ENCODE measurements at regions not wholly inside any gene's neighbourhood (a gene's known extent, or its start where the extent isn't known, plus 50 kb on each side); places are given as distances from the start of the nearest gene placed in this dataset.

- Histone ChIP-seq H3K4me3 (ENCODE audit: low read depth in 1 of 3, low read length in 3 of 3) (no peak overlapping the region), H3K36me3 (ENCODE audit: control insufficient read depth in 3 of 3, insufficient read depth in 2 of 3, low read depth in 1 of 3, low read length in 3 of 3) (no peaks in the 10 kb centered on the region), H3K27me3 (ENCODE audit: control insufficient read depth in 3 of 3, insufficient read depth in 3 of 3, low read length in 3 of 3) (peaks cover 0 to 2% (median 0%) of the 10 kb centered on the region in 3 donors), H3K9me3 (ENCODE audit: control insufficient read depth in 2 of 2, insufficient read depth in 1 of 2, low read depth in 1 of 2, low read length in 1 of 2) (peaks cover 0 to under 1% of the 10 kb centered on the region in 2 donors), H3K27ac (ENCODE audit: low read depth in 1 of 3, low read length in 2 of 3) (no peak overlapping the region), H3K4me1 (ENCODE audit: control insufficient read depth in 3 of 3, insufficient read depth in 2 of 3, low read depth in 1 of 3, low read length in 2 of 3) (no peaks in the 10 kb centered on the region)
- DNase-seq (no peak), FAIRE-seq (no peak)
- 48 to 56% (median 49%) methylated on average over 3 of the region's 3 CpGs for WGBS, 3 donors
Measured at GRCh38 chr9:134509281-134509680, 132.3 kb upstream of the COL5A1 start.

DNA sequence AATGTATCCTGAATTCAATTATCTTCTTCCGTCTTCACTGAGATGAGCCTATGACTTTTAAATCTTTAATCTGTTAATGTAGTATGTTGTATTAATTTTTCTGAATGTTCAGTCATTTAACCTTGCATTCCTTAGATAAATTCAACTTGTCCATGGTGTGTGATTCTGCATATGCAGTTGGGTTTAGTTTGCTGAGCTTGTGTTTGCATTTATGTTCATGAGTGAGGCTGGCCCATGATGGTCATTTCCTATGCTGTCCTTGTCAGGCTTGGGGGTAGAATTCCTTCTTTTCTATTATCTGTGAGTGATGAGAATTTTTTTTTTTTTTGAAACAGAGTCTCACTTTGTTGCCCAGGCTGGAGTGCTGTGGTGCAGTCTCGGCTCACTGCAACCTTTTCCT lies 131.8 kb upstream of the COL5A1 start:
- FAIRE-seq (no peak), DNase-seq (no peak)
- Histone ChIP-seq H3K4me1 (ENCODE audit: control insufficient read depth in 3 of 3, insufficient read depth in 2 of 3, low read depth in 1 of 3, low read length in 2 of 3) (no peaks in the 10 kb centered on the region), H3K36me3 (ENCODE audit: control insufficient read depth in 3 of 3, insufficient read depth in 2 of 3, low read depth in 1 of 3, low read length in 3 of 3) (no peaks in the 10 kb centered on the region), H3K27me3 (ENCODE audit: control insufficient read depth in 3 of 3, insufficient read depth in 3 of 3, low read length in 3 of 3) (peaks cover 0 to 2% (median 0%) of the 10 kb centered on the region in 3 donors), H3K27ac (ENCODE audit: low read depth in 1 of 3, low read length in 2 of 3) (no peak overlapping the region), H3K4me3 (ENCODE audit: low read depth in 1 of 3, low read length in 3 of 3) (no peak overlapping the region), H3K9me3 (ENCODE audit: control insufficient read depth in 2 of 2, insufficient read depth in 1 of 2, low read depth in 1 of 2, low read length in 1 of 2) (peaks cover 0 to 5% of the 10 kb centered on the region in 2 donors)
- 87 to 96% (median 88%) methylated on average over 2 of the region's 2 CpGs for WGBS, 3 donors

DNA sequence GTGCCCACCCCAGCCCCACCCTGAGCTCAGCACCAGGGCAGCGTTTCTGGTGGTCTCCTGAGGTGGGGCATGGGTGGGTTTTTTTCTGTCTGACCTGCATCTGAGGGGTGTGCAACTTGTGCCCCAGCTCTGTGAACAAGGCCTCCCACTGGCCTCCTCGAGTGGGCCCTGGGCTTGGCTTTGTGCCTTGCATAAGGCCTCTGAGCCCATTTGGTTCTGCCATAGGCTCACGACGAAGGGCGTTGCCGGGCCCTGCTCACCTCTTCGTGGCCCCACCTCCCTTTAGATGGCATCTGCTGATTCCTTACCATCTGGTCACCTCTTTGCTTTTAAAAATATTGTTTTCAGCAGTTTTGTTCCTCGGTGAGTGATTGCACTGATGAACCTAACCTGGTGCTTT lies 127.1 kb upstream of the COL5A1 start:
- Histone ChIP-seq H3K9me3 (ENCODE audit: control insufficient read depth in 2 of 2, insufficient read depth in 1 of 2, low read depth in 1 of 2, low read length in 1 of 2) (peaks cover 0 to 5% of the 10 kb centered on the region in 2 donors), H3K4me1 (ENCODE audit: control insufficient read depth in 3 of 3, insufficient read depth in 2 of 3, low read depth in 1 of 3, low read length in 2 of 3) (no peaks in the 10 kb centered on the region), H3K27me3 (ENCODE audit: control insufficient read depth in 3 of 3, insufficient read depth in 3 of 3, low read length in 3 of 3) (no peaks in the 10 kb centered on the region), H3K27ac (ENCODE audit: low read depth in 1 of 3, low read length in 2 of 3) (no peak overlapping the region), H3K4me3 (ENCODE audit: low read depth in 1 of 3, low read length in 3 of 3) (no peak overlapping the region), H3K36me3 (ENCODE audit: control insufficient read depth in 3 of 3, insufficient read depth in 2 of 3, low read depth in 1 of 3, low read length in 3 of 3) (no peaks in the 10 kb centered on the region)
- WGBS, 3 donors, result 80 to 87% (median 87%) methylated on average over 8 of the region's 8 CpGs
- DNase-seq, result no peak
- FAIRE-seq, result no peak

DNA sequence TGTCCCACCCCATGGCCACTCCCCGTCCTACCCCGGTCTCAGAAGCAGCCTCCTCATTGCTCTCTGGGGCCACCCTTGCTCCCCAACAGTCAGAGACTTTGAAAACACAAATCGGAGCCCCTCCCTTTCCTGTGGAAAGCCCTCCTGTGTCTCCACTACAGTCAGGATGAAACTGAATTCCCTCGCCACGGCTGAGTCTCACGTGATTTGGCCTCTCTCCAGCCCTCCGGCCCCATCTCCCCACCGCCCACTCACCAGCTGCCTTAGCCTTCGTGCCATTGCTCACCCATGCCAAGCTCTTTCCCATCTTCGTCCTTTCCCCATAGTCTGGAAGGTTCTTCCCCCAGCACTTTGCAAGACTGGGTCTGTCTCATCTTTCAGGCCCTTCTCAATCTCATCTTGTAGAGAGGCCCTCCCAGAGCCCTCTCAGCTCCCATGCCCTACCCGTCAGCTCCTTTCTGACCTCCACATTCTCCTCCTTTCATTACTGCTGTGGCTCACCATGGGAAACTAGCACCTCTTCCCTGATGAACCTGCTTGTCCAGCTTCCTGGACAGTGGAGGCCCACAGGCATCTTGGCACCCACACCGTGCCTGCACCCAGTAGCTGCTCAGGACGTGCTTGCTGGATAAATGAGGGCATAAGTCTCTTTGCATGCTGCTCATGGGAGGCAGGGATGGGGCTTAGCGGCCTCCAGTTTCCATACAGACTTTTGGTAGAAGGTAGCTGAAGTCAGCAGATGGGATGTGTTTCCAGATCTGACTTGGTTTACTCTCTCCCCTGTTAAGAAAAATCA lies 126.4 kb upstream of the COL5A1 start:
- H3K27me3 ChIP-seq (ENCODE audit: control insufficient read depth in 3 of 3, insufficient read depth in 3 of 3, low read length in 3 of 3), result no peaks in the 10 kb centered on the region
- no peak for FAIRE-seq
- 61 to 71% (median 65%) methylated on average over 14 of the region's 14 CpGs for WGBS, 3 donors
- H3K36me3 ChIP-seq (ENCODE audit: control insufficient read depth in 3 of 3, insufficient read depth in 2 of 3, low read depth in 1 of 3, low read length in 3 of 3), result no peaks in the 10 kb centered on the region
- H3K9me3 ChIP-seq (ENCODE audit: control insufficient read depth in 2 of 2, insufficient read depth in 1 of 2, low read depth in 1 of 2, low read length in 1 of 2), result peaks cover 0 to 5% of the 10 kb centered on the region in 2 donors
- no peaks in the 10 kb centered on the region for H3K4me1 ChIP-seq (ENCODE audit: control insufficient read depth in 3 of 3, insufficient read depth in 2 of 3, low read depth in 1 of 3, low read length in 2 of 3)
- no peak overlapping the region for H3K4me3 ChIP-seq (ENCODE audit: low read depth in 1 of 3, low read length in 3 of 3)
- DNase-seq, result no peak
- H3K27ac ChIP-seq (ENCODE audit: low read depth in 1 of 3, low read length in 2 of 3), result no peak overlapping the region

GRCh38 chr9:134516464-134516863 lies 125.1 kb upstream of the COL5A1 start:
- H3K27me3 ChIP-seq (ENCODE audit: control insufficient read depth in 3 of 3, insufficient read depth in 3 of 3, low read length in 3 of 3), result no peaks in the 10 kb centered on the region
- FAIRE-seq, result no peak
- H3K4me1 ChIP-seq (ENCODE audit: control insufficient read depth in 3 of 3, insufficient read depth in 2 of 3, low read depth in 1 of 3, low read length in 2 of 3), result no peaks in the 10 kb centered on the region
- peaks cover 0 to 5% of the 10 kb centered on the region in 2 donors for H3K9me3 ChIP-seq (ENCODE audit: control insufficient read depth in 2 of 2, insufficient read depth in 1 of 2, low read depth in 1 of 2, low read length in 1 of 2)
- no peak overlapping the region for H3K27ac ChIP-seq (ENCODE audit: low read depth in 1 of 3, low read length in 2 of 3)
- H3K4me3 ChIP-seq (ENCODE audit: low read depth in 1 of 3, low read length in 3 of 3), result no peak overlapping the region
- no peak for DNase-seq
- H3K36me3 ChIP-seq (ENCODE audit: control insufficient read depth in 3 of 3, insufficient read depth in 2 of 3, low read depth in 1 of 3, low read length in 3 of 3), result no peaks in the 10 kb centered on the region
- WGBS, 3 donors, result 72 to 87% (median 78%) methylated on average over 5 of the region's 5 CpGs

DNA sequence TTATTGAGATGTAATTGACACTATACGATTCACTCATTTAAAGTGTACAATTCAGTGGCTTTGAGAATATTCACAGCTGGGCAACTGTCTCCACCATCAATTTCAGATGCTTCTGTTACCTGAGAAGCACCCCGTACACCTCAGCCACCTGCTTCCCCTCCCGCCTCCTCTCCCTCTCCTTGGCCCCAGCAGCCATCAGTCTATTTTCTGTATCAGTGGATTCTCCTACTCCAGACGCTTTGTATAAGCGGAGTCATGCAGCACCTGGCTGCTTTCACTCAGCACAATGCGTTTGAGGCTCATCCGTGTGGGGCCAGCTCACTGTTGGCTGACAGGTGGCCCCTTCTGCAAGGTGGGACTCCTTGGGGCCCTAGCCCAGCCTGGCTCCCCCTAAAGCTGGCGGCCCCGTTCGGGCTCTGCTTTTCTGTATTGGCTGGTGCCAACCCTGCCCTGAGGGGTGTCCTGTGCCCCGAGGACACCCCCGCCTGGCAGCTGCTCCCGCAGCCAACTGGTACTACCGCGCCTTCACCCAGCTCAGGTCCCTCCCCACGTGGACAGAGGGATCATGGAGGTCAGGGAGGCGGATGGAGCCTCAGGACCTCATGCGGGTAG lies 124.4 kb upstream of the COL5A1 start:
- H3K4me3 ChIP-seq (ENCODE audit: low read depth in 1 of 3, low read length in 3 of 3), result no peak overlapping the region
- no peaks in the 10 kb centered on the region for H3K4me1 ChIP-seq (ENCODE audit: control insufficient read depth in 3 of 3, insufficient read depth in 2 of 3, low read depth in 1 of 3, low read length in 2 of 3)
- no peak overlapping the region for H3K27ac ChIP-seq (ENCODE audit: low read depth in 1 of 3, low read length in 2 of 3)
- FAIRE-seq, result no peak
- no peak for DNase-seq
- WGBS, 3 donors, result 76 to 86% (median 77%) methylated on average over 17 to 18 of the region's 18 CpGs
- H3K27me3 ChIP-seq (ENCODE audit: control insufficient read depth in 3 of 3, insufficient read depth in 3 of 3, low read length in 3 of 3), result no peaks in the 10 kb centered on the region
- H3K9me3 ChIP-seq (ENCODE audit: control insufficient read depth in 2 of 2, insufficient read depth in 1 of 2, low read depth in 1 of 2, low read length in 1 of 2), result peaks cover 0 to 5% of the 10 kb centered on the region in 2 donors
- H3K36me3 ChIP-seq (ENCODE audit: control insufficient read depth in 3 of 3, insufficient read depth in 2 of 3, low read depth in 1 of 3, low read length in 3 of 3), result no peaks in the 10 kb centered on the region

DNA sequence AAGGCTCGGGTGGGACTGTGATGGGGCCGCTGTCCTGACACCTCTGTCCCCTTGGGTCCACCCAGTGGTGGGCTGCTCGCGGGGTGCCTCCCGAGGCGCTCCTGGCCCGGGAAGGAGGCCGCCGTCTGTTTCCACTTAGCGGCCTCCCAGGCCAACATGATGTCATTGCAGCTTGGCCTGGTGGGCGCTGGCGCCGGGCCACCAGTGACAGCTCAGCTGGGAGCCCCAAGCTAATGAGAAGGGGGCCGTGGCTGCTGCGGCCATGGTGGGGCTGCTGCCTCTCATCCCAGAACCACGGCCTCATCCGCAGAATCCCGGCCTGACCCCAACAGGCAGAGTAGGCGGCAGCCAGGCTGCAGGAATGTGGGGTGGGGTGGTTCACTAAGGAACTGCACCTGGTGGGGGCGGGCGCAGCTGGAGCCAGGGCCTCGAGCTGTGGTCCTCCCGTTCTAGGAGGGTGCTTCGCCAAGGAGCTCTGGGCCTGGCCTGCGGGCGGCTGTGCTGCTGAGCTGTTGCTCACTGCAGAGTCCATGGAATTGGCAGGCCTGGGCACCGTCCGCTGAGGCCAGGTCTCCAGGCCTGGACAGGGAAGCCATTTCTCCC lies 123.5 kb upstream of the COL5A1 start:
- H3K4me3 ChIP-seq (ENCODE audit: low read depth in 1 of 3, low read length in 3 of 3), result no peak overlapping the region
- DNase-seq, result no peak
- no peak for FAIRE-seq
- H3K27ac ChIP-seq (ENCODE audit: low read depth in 1 of 3, low read length in 2 of 3), result no peak overlapping the region
- no peaks in the 10 kb centered on the region for H3K27me3 ChIP-seq (ENCODE audit: control insufficient read depth in 3 of 3, insufficient read depth in 3 of 3, low read length in 3 of 3)
- 80 to 88% (median 83%) methylated on average over 18 to 28 of the region's 28 CpGs for WGBS, 3 donors
- H3K4me1 ChIP-seq (ENCODE audit: control insufficient read depth in 3 of 3, insufficient read depth in 2 of 3, low read depth in 1 of 3, low read length in 2 of 3), result no peaks in the 10 kb centered on the region
- peaks cover 0 to 5% of the 10 kb centered on the region in 2 donors for H3K9me3 ChIP-seq (ENCODE audit: control insufficient read depth in 2 of 2, insufficient read depth in 1 of 2, low read depth in 1 of 2, low read length in 1 of 2)
- H3K36me3 ChIP-seq (ENCODE audit: control insufficient read depth in 3 of 3, insufficient read depth in 2 of 3, low read depth in 1 of 3, low read length in 3 of 3), result no peaks in the 10 kb centered on the region

DNA sequence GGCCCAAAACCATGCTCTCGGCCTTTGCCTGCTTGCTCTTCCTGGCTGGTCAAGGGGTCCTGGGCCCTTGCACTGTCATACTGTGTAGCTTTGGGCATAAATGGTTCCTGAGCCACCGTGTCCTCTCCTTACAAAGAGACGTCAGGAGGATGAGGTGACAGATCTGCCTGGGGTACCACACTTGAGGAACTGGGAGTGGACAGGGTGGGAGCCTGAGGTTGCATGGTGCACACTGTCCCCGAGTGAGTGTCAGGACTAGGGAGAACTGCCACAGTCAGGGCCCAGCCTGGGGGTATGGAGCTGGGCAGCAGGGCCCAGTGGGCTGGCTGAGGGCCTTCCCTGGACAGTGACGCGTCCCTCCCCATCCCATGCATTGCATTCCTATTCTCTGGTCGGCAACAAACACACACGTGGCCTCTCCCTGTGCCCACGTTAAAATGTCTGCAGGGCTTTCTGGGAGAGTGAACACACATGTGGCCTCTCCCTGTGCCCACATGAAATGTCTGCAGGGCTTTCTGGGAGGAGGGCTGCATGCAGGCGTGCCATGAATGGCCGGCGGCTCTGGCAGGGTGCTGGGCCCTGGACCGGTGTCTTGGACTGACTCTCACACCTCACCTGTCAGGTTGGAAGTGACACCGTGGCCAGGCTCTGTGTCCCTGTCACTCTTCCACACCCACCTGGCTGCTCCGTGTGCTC lies 122.1 kb upstream of the COL5A1 start:
- Histone ChIP-seq H3K27me3 (ENCODE audit: control insufficient read depth in 3 of 3, insufficient read depth in 3 of 3, low read length in 3 of 3) (no peaks in the 10 kb centered on the region), H3K4me1 (ENCODE audit: control insufficient read depth in 3 of 3, insufficient read depth in 2 of 3, low read depth in 1 of 3, low read length in 2 of 3) (no peaks in the 10 kb centered on the region), H3K27ac (ENCODE audit: low read depth in 1 of 3, low read length in 2 of 3) (no peak overlapping the region), H3K9me3 (ENCODE audit: control insufficient read depth in 2 of 2, insufficient read depth in 1 of 2, low read depth in 1 of 2, low read length in 1 of 2) (peaks cover 0 to 2% of the 10 kb centered on the region in 2 donors), H3K4me3 (ENCODE audit: low read depth in 1 of 3, low read length in 3 of 3) (no peak overlapping the region), H3K36me3 (ENCODE audit: control insufficient read depth in 3 of 3, insufficient read depth in 2 of 3, low read depth in 1 of 3, low read length in 3 of 3) (no peaks in the 10 kb centered on the region)
- FAIRE-seq (no peak), DNase-seq (no peak)
- WGBS, 3 donors, result 78 to 90% (median 80%) methylated on average over 15 of the region's 15 CpGs
